ENCODE measurements at regions not wholly inside any gene's neighbourhood (a gene's known extent, or its start where the extent isn't known, plus 50 kb on each side); places are given as distances from the start of the nearest gene placed in this dataset.

DNA sequence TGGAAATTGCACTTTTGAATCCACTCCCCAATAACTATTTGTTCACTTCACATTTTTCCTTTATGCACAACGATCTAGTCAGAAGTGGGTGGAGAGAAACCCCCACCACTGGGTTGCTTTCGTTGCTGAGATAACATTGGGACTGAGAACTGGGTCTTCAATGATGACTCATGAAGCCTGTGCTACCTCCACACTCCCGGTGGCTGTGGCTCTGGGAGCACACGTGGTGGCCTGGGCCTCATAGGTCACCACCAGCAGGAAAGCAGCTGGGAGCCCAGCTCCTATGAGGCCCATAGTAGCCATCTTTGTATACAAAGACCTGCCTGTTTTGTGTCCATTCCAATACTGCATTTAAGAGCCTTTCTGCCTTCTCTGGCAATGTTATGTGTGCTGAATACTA is 178.0 kb upstream of the SASH1 start:
- no peak overlapping the region for H3K4me3 ChIP-seq (ENCODE audit: low read depth, low read length)
- DNase-seq (ENCODE audit: low read depth), result no peak
- TF ChIP-seq, protein P1, sequence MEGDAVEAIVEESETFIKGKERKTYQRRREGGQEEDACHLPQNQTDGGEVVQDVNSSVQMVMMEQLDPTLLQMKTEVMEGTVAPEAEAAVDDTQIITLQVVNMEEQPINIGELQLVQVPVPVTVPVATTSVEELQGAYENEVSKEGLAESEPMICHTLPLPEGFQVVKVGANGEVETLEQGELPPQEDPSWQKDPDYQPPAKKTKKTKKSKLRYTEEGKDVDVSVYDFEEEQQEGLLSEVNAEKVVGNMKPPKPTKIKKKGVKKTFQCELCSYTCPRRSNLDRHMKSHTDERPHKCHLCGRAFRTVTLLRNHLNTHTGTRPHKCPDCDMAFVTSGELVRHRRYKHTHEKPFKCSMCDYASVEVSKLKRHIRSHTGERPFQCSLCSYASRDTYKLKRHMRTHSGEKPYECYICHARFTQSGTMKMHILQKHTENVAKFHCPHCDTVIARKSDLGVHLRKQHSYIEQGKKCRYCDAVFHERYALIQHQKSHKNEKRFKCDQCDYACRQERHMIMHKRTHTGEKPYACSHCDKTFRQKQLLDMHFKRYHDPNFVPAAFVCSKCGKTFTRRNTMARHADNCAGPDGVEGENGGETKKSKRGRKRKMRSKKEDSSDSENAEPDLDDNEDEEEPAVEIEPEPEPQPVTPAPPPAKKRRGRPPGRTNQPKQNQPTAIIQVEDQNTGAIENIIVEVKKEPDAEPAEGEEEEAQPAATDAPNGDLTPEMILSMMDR (IDR thresholded peaks at IDR 0.05; ENCODE audit: insufficient read depth, low read depth, low read length), result no peak

DNA sequence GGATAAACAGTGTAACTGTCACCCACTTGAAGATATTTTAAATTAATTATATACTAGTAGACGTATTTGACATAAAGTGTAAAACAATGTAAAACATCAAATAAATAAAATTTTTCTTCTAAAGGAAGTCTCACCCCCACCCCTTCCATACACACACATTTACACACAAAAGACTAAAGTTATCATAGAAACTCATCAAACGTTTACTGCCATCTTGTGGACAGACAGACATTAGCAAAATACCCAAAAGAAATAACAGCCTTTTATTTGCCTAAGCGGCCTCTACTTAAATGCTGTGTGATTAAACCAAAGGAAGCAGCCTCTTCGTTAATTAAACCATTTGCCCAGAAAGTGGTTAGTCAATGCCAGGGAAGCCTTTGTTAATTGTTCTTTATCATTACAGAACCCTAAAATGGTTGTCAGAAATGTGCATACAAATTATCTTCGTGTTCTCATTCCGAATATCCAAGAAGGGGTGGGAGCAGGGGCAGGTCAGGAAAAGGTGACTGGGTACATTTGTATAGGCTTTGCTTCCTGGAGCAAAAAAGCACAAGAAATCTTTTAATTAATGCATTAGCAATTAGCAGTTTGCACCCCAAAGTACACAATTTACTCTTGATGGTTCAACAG is 176.2 kb upstream of the SASH1 start:
- no peak overlapping the region for H3K4me3 ChIP-seq (ENCODE audit: low read depth, low read length)
- peak; percentile 69 for DNase-seq (ENCODE audit: low read depth)
- TF ChIP-seq, protein P1 (IDR thresholded peaks at IDR 0.05; ENCODE audit: insufficient read depth, low read depth, low read length), result peak; percentile 69

DNA sequence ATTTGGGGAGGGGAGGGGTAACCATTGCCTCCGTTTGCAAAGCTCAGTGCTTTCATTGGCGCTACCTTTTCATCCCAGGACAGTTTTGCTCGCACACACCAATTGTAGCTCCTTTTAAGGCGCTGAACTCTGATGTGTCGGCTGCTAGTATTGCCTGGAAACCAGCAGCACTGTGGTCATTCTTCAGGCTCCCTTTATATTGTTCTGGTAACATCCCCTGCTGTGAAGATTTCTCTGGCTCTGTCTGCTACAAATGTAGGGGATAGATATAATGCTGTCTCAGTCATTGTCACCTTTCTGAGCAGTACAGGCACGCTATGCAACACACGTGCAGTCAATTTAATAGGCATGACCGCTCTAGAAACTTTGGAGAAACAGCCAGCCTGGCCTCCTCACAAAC is 172.9 kb upstream of the SASH1 start:
- DNase-seq (ENCODE audit: low read depth), result no peak
- TF ChIP-seq, protein P1 (IDR thresholded peaks at IDR 0.05; ENCODE audit: insufficient read depth, low read depth, low read length), result no peak

DNA sequence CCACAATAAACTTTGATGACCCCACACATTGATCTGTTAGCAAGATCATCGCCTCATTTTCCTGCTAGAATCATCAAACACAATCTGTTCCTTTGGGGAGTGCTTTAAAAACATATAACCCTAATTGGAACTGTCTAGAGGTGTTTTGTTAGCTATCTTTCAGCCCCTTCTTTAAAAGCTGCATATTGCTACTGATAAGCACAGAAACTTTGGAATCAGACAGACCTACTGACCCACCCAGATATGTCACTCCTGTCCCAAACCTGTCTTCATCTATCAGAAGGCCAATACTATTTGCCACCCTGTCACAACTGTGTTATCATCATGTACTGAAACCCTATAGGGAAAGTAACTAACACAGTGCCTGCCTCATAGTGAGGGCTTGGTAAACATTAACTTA is 172.4 kb upstream of the SASH1 start:
- TF ChIP-seq, protein P1 (IDR thresholded peaks at IDR 0.05; ENCODE audit: insufficient read depth, low read depth, low read length), result no peak
- no peak for DNase-seq (ENCODE audit: low read depth)

More for the DNA sequence above, 172.9 kb upstream of the SASH1 start:
- no peak overlapping the region for H3K4me3 ChIP-seq (ENCODE audit: low read depth, low read length)

DNA sequence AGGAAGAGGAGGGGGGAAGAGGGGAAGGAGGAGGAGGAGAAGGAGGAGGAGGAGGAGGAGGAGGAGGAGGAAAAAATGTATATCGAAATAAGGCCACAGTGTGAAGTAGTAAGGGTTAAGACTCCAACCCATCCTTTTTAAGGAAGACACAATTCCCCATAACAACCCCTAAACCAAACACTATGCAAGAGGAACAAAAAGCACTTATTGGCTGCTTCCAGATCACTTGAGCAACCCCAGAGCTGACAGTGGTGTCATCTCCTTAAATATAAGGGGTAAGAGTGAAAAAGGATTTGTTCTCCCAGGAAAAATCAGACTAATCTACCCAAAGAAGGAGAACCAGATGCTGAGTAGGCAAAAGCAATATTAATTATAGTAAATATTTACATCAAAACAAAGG is 169.1 kb upstream of the SASH1 start:
- TF ChIP-seq, protein P1 (IDR thresholded peaks at IDR 0.05; ENCODE audit: insufficient read depth, low read depth, low read length), result no peak
- no peak for DNase-seq (ENCODE audit: low read depth)
- H3K4me3 ChIP-seq (ENCODE audit: low read depth, low read length), result no peak overlapping the region

More for the DNA sequence above, 172.4 kb upstream of the SASH1 start:
- H3K4me3 ChIP-seq (ENCODE audit: low read depth, low read length), result no peak overlapping the region

DNA sequence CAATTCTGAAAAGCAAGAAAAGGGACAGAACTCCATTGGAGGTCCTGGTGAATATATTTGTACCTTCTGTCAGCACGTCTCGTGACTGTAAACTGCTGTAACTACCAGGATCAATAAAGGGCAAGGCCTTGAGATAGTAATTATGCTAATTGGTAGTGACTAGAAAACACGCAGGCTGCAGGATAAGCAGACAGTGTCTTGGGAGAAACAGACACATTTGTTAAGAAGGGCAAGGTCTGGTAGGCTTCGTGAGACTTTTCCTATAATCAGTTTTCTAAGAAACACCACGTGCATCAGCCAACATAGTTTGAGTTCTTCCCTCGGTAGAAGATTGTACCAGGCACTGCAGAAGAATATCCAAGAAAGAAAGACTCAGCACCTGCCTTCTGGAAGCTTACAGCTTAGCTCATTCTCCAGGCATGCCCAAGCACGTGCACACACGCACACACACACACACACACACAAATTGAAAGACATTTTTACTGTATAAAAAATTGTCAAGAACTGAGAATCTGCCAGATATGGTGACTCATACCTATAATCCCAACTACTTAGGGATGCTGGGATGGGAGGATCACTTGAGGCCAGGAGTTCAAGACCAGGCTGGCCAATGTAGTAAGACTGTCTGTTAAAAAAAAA is 167.0 kb upstream of the SASH1 start:
- H3K4me3 ChIP-seq (ENCODE audit: low read depth, low read length), result no peak overlapping the region
- TF ChIP-seq, protein P1 (IDR thresholded peaks at IDR 0.05; ENCODE audit: insufficient read depth, low read depth, low read length), result no peak
- peak; percentile 14 for DNase-seq (ENCODE audit: low read depth)
